SJSA1 (cell line): ENCODE measurements at regions not wholly inside any gene's neighbourhood (a gene's known extent, or its start where the extent isn't known, plus 50 kb on each side); places are given as distances from the start of the nearest gene placed in this dataset.
"Not testable (repeated sequence)": the region's sequence is repeated elsewhere in the genome, so short reads cannot be mapped to it uniquely, and the experiment has no call there.

Source experiments
- DNase-seq, 2 experiments: peaks; one replicate each; pipeline ENCODE4 v3.0.0-alpha.2; 2015 to 2020; ENCODE audit warnings: low spot score in 2 of 2, low read depth in 1 of 2
- H3K27ac ChIP-seq: fragments of 250-450 bp; sonication (Bioruptor Pico); 2 replicates; pipeline ENCODE4 v1.5.1; 2020; ENCODE audit warnings: mild to moderate bottlenecking, moderate library complexity
- H3K27me3 ChIP-seq: fragments of 250-450 bp; sonication (Bioruptor Pico); replicated peaks from 2 replicates; pipeline ENCODE4 v1.5.1; 2020; ENCODE audit warnings: mild to moderate bottlenecking, moderate library complexity
- H3K36me3 ChIP-seq: fragments of 250-450 bp; sonication (Bioruptor Pico); 2 replicates; pipeline ENCODE4 v1.5.1; 2020; ENCODE audit warnings: mild to moderate bottlenecking
- H3K4me1 ChIP-seq: fragments of 250-450 bp; sonication (Bioruptor Pico); replicated peaks from 2 replicates; pipeline ENCODE4 v1.6.1; 2021; ENCODE audit warnings: mild to moderate bottlenecking
- H3K4me3 ChIP-seq: fragments of 250-450 bp; sonication (Bioruptor Pico); 2 replicates; pipeline ENCODE4 v1.5.1; 2020; ENCODE audit warnings: mild to moderate bottlenecking
- H3K9me3 ChIP-seq: fragments of 250-450 bp; sonication (Bioruptor Pico); replicated peaks from 2 replicates; pipeline ENCODE4 v1.5.1; 2020; ENCODE audit warnings: mild to moderate bottlenecking

- not testable (repeated sequence) for H3K27me3 ChIP-seq, H3K27ac ChIP-seq, H3K9me3 ChIP-seq, H3K36me3 ChIP-seq, DNase-seq, H3K4me3 ChIP-seq, H3K4me1 ChIP-seq
Measured at GRCh38 chr1:120567620-120568019, 152.8 kb downstream of the NBPF8 start.

DNA sequence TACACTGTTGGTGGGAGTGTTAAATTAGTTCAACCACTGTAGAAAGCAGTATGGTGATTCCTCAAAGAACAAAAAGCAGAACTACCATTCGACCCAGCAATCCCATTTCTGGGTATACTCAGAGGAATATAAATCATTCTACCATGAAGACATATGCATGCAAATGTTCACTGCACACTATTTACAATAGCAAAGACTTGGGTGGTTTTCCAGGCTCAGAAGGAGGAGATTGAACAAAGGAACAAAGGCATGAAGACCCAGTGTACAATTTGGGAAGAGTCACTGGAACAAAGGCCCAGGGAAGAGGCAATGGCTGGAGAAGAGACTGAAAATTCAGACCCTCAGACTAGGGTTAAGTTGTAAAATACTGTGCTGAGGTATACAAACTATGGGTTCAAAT lies 148.5 kb upstream of the NBPF26 start:
- H3K27ac ChIP-seq, H3K36me3 ChIP-seq, H3K27me3 ChIP-seq, H3K4me3 ChIP-seq, DNase-seq, H3K9me3 ChIP-seq, H3K4me1 ChIP-seq: not testable (repeated sequence)

- not testable (repeated sequence) for H3K27me3 ChIP-seq, DNase-seq, H3K4me1 ChIP-seq, H3K4me3 ChIP-seq, H3K36me3 ChIP-seq, H3K9me3 ChIP-seq, H3K27ac ChIP-seq
Measured at GRCh38 chr1:120582135-120582534, 141.6 kb upstream of the NBPF26 start.

DNA sequence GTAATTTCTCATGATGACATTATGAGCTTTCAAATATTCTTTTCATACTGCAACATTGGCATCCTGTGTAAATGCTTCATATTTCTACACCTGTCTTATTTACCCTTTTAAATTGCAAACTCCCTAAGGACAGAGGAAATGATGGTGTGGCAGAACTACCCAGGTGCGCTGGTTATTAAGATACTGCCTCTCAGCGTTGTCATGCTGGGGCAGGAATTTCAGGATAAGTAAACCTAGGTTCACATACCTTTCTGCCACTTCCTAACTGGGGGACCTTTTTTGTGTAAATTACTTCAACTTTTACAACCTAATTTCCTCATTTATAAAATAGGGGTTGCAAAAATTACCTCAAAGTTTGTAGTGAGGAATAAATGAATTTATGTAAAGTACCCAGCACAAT lies 137.7 kb upstream of the NBPF26 start:
- H3K27ac ChIP-seq, H3K36me3 ChIP-seq, DNase-seq, H3K4me1 ChIP-seq, H3K4me3 ChIP-seq, H3K27me3 ChIP-seq, H3K9me3 ChIP-seq: not testable (repeated sequence)

GRCh38 chr1:120588811-120589210 lies 134.9 kb upstream of the NBPF26 start:
- not testable (repeated sequence) for H3K27ac ChIP-seq, DNase-seq, H3K9me3 ChIP-seq, H3K36me3 ChIP-seq, H3K4me3 ChIP-seq, H3K27me3 ChIP-seq, H3K4me1 ChIP-seq

- not testable (repeated sequence) for H3K4me1 ChIP-seq, H3K36me3 ChIP-seq, H3K9me3 ChIP-seq, H3K4me3 ChIP-seq, H3K27me3 ChIP-seq, DNase-seq, H3K27ac ChIP-seq
Measured at GRCh38 chr1:120591774-120592173, 132.0 kb upstream of the NBPF26 start.

DNA sequence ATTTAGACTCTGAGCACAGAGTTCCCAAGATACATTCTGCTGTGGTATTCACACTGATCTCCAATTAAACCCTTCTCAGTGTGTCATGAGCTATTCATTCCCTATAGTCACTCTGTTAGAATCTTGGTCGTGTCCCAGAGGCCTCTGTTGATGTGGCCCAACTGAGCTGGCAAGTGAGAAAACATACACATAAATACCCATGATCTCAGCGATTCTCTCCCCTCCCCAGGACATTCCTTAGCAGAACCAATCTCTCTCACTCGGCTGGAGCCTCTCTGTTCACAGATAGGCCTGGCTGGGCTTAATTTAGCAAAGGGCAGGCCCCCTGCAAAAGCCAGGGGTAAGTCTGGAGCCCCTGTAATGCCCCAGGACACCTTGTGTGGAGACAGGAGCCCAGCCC lies 130.8 kb upstream of the NBPF26 start:
- H3K36me3 ChIP-seq, H3K4me3 ChIP-seq, H3K9me3 ChIP-seq, H3K4me1 ChIP-seq, DNase-seq, H3K27me3 ChIP-seq, H3K27ac ChIP-seq: not testable (repeated sequence)

DNA sequence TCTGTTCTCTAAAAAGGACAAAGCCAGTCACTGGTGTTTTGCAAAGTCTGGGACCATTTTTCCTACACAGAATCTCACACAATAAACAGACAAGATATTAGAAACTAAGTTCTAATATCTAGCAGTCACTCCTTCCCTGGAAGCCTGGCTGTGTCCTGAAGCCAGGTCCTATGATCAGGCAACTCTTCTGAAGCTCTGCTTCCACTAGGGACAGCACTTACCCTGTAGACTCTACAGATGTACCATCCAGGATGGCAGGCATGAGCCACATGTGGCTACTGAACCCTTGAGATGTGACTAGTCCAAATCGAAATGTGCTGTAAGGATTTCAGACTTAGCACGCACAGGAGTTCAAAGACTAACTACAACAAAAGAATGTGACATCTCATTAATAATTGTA lies 130.1 kb upstream of the NBPF26 start:
- not testable (repeated sequence) for H3K27me3 ChIP-seq, H3K4me1 ChIP-seq, H3K27ac ChIP-seq, H3K4me3 ChIP-seq, H3K9me3 ChIP-seq, H3K36me3 ChIP-seq, DNase-seq

DNA sequence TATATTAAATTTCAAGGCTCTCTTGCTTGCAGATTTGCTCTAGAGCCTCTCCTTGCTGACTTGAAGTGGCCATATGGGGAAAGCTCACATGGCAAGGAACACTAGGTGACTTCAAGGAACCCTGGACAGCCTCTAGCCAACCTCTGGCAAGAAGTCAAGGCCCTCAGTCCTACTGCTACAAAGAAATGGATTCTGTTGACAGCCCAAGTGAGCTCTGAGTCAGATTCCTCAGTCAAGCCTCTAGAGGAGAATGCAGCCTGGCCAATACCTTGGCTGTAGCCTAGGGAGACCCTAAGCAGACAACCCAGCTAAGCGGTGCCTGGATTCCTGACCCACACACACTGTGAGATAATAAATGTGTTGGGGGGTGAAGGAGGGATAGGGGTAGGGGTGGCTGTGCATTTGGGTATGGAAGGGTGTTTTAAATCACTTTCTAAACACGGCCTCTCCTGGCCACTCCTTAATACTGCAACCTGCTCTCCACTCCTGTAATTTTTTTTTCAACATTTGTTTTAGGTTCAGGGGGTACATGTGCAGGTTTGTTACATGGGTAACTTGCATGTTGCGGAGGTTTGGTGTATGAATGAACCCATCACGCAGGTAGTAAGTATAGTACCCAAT lies 125.3 kb upstream of the NBPF26 start:
- not testable (repeated sequence) for H3K36me3 ChIP-seq, H3K4me3 ChIP-seq, H3K9me3 ChIP-seq, H3K4me1 ChIP-seq, DNase-seq, H3K27me3 ChIP-seq, H3K27ac ChIP-seq

DNA sequence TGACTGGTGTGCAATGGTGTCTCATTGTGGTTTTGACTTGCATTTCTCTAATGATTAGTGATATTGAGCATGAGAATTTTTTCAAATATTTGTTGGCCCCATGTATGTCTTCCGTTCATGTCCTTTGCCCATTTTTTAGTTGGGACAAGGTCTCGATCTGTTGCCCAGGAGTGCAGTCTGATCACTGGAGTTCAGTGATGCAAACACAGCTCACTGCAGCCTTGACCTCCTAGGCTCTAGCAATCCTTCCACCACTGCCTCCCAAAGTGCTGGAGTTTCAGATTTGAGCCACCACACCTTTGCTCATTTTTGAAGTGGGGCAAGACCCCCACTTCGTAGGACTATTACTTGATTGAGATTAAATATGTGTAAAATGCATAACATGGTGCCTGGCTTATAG lies 124.2 kb upstream of the NBPF26 start:
- H3K4me1 ChIP-seq, H3K9me3 ChIP-seq, H3K27ac ChIP-seq, H3K27me3 ChIP-seq, H3K4me3 ChIP-seq, DNase-seq, H3K36me3 ChIP-seq: not testable (repeated sequence)

- not testable (repeated sequence) for DNase-seq, H3K27ac ChIP-seq, H3K36me3 ChIP-seq, H3K27me3 ChIP-seq, H3K9me3 ChIP-seq, H3K4me3 ChIP-seq, H3K4me1 ChIP-seq
Measured at GRCh38 chr1:120600442-120601041, 123.2 kb upstream of the NBPF26 start.

- H3K4me3 ChIP-seq, H3K27me3 ChIP-seq, DNase-seq, H3K27ac ChIP-seq, H3K4me1 ChIP-seq, H3K9me3 ChIP-seq, H3K36me3 ChIP-seq: not testable (repeated sequence)
Measured at GRCh38 chr1:120607882-120608281, 115.9 kb upstream of the NBPF26 start.

GRCh38 chr1:120608314-120609014 lies 115.3 kb upstream of the NBPF26 start:
- not testable (repeated sequence) for H3K4me3 ChIP-seq, H3K9me3 ChIP-seq, H3K4me1 ChIP-seq, H3K27ac ChIP-seq, H3K36me3 ChIP-seq, H3K27me3 ChIP-seq, DNase-seq

DNA sequence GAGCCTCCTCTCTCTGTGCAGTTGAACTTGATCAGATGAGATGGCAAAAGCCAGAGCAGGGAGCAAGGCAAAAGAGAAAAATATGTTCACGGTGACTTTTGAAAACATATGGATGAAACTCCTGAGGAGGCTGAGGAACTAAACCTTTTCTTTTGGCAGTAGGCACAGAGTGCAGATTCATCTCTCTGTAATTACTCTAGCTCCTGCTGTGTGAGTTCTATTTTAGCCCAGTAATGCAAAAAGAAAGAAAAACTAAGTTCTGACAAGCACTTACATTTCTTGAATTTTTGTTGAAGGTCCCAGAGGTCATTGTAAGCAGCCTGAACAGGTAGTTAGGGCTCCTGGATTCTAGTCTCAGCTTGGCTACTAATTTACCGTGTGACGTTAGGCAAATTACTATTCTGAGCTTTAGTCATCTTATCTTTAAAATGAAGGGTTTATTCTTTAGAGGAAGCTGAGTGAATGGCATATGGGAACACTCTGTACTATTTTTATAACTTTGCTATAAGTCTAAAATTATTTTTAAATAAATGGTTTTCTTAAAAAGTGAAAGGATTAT lies 114.7 kb upstream of the NBPF26 start:
- H3K9me3 ChIP-seq, DNase-seq, H3K27ac ChIP-seq, H3K4me3 ChIP-seq, H3K27me3 ChIP-seq, H3K36me3 ChIP-seq, H3K4me1 ChIP-seq: not testable (repeated sequence)
